ENCODE measurements at regions not wholly inside any gene's neighbourhood (a gene's known extent, or its start where the extent isn't known, plus 50 kb on each side); places are given as distances from the start of the nearest gene placed in this dataset.

GRCh38 chr4:59608466-59608865, 1591.7 kb upstream of the ADGRL3 start:
- Histone ChIP-seq H3K9me3 (ENCODE audit: insufficient read depth, low read depth, low read length) (no peaks in the 10 kb centered on the region), H3K27me3 (ENCODE audit: insufficient read depth, low read length) (no peaks in the 10 kb centered on the region), H3K27ac (ENCODE audit: low read depth, low read length) (no peak overlapping the region), H3K36me3 (ENCODE audit: insufficient read depth, low read length) (no peaks in the 10 kb centered on the region), H3K4me1 (ENCODE audit: insufficient read depth, low read length) (peaks cover 3% of the 10 kb centered on the region), H3K4me3 (ENCODE audit: insufficient read depth, low read depth, low read length) (no peak overlapping the region), H2AFZ (ENCODE audit: low read depth, low read length) (no peak overlapping the region), H3K9ac (ENCODE audit: low read length) (no peak overlapping the region), H3K79me2 (ENCODE audit: insufficient read depth, low read length) (no peaks in the 10 kb centered on the region), H4K20me1 (ENCODE audit: insufficient read depth, low read length) (no peaks in the 10 kb centered on the region), H3K4me2 (ENCODE audit: low read length) (no peak overlapping the region)
- FAIRE-seq (no peak), DNase-seq (ENCODE audit: low read depth) (peak; percentile 50)
- Mint-ChIP-seq H3K36me3 (ENCODE audit: low read depth, unreplicated experiment) (no peaks in the 10 kb centered on the region), H3K4me1 (ENCODE audit: low read depth, unreplicated experiment) (peaks cover 8% of the 10 kb centered on the region), H3K27ac (ENCODE audit: unreplicated experiment) (no peak overlapping the region), H3K27me3 (ENCODE audit: low read depth, unreplicated experiment) (no peaks in the 10 kb centered on the region), H3K4me3 (ENCODE audit: unreplicated experiment) (no peak overlapping the region), H3K9me3 (ENCODE audit: unreplicated experiment) (no peaks in the 10 kb centered on the region)
- TF ChIP-seq CTCF (IDR thresholded peaks at IDR 0.05; ENCODE audit: insufficient read depth, low read depth, low read length) (no peak), EZH2 (IDR thresholded peaks at IDR 0.05; ENCODE audit: insufficient read depth, low read length) (no peak)

- H3K27ac ChIP-seq (ENCODE audit: low read depth, low read length): no peak overlapping the region
- H3K4me2 ChIP-seq (ENCODE audit: low read length): no peak overlapping the region
- H3K9ac ChIP-seq (ENCODE audit: low read length): no peak overlapping the region
- H3K79me2 ChIP-seq (ENCODE audit: insufficient read depth, low read length): no peaks in the 10 kb centered on the region
- Mint-ChIP-seq H3K9me3 (ENCODE audit: unreplicated experiment) (no peaks in the 10 kb centered on the region), H3K4me3 (ENCODE audit: unreplicated experiment) (no peak overlapping the region), H3K36me3 (ENCODE audit: low read depth, unreplicated experiment) (no peaks in the 10 kb centered on the region), H3K27me3 (ENCODE audit: low read depth, unreplicated experiment) (no peaks in the 10 kb centered on the region), H3K27ac (ENCODE audit: unreplicated experiment) (peak overlapping the region; percentile 73), H3K4me1 (ENCODE audit: low read depth, unreplicated experiment) (peaks cover 8% of the 10 kb centered on the region)
- no peaks in the 10 kb centered on the region for H3K36me3 ChIP-seq (ENCODE audit: insufficient read depth, low read length)
- H3K27me3 ChIP-seq (ENCODE audit: insufficient read depth, low read length): no peaks in the 10 kb centered on the region
- no peak for TF ChIP-seq EZH2 (IDR thresholded peaks at IDR 0.05; ENCODE audit: insufficient read depth, low read length)
- TF ChIP-seq CTCF (IDR thresholded peaks at IDR 0.05; ENCODE audit: insufficient read depth, low read depth, low read length): no peak
- FAIRE-seq (no peak), DNase-seq (ENCODE audit: low read depth) (peak; percentile 72)
- no peak overlapping the region for H3K4me3 ChIP-seq (ENCODE audit: insufficient read depth, low read depth, low read length)
- peak overlapping the region; percentile 32 for H2AFZ ChIP-seq (ENCODE audit: low read depth, low read length)
- peaks cover 3% of the 10 kb centered on the region for H3K4me1 ChIP-seq (ENCODE audit: insufficient read depth, low read length)
- H4K20me1 ChIP-seq (ENCODE audit: insufficient read depth, low read length): no peaks in the 10 kb centered on the region
- no peaks in the 10 kb centered on the region for H3K9me3 ChIP-seq (ENCODE audit: insufficient read depth, low read depth, low read length)
Observed at GRCh38 chr4:59612235-59612634, 1587.9 kb upstream of the ADGRL3 start.

GRCh38 chr4:59615316-59615715, 1584.8 kb upstream of the ADGRL3 start:
- no peaks in the 10 kb centered on the region for H3K79me2 ChIP-seq (ENCODE audit: insufficient read depth, low read length)
- H3K36me3 Mint-ChIP-seq (ENCODE audit: low read depth, unreplicated experiment): no peaks in the 10 kb centered on the region
- H3K4me3 ChIP-seq (ENCODE audit: insufficient read depth, low read depth, low read length): no peak overlapping the region
- no peak overlapping the region for H3K27ac ChIP-seq (ENCODE audit: low read depth, low read length)
- H3K4me1 ChIP-seq (ENCODE audit: insufficient read depth, low read length): peaks cover 3% of the 10 kb centered on the region
- H3K4me3 Mint-ChIP-seq (ENCODE audit: unreplicated experiment): no peak overlapping the region
- H4K20me1 ChIP-seq (ENCODE audit: insufficient read depth, low read length): no peaks in the 10 kb centered on the region
- H3K36me3 ChIP-seq (ENCODE audit: insufficient read depth, low read length): no peaks in the 10 kb centered on the region
- no peaks in the 10 kb centered on the region for H3K27me3 Mint-ChIP-seq (ENCODE audit: low read depth, unreplicated experiment)
- no peak overlapping the region for H3K4me2 ChIP-seq (ENCODE audit: low read length)
- H3K9ac ChIP-seq (ENCODE audit: low read length): no peak overlapping the region
- no peaks in the 10 kb centered on the region for H3K9me3 Mint-ChIP-seq (ENCODE audit: unreplicated experiment)
- H2AFZ ChIP-seq (ENCODE audit: low read depth, low read length): no peak overlapping the region
- peaks cover 11% of the 10 kb centered on the region for H3K4me1 Mint-ChIP-seq (ENCODE audit: low read depth, unreplicated experiment)
- TF ChIP-seq EZH2 (IDR thresholded peaks at IDR 0.05; ENCODE audit: insufficient read depth, low read length) (no peak), CTCF (IDR thresholded peaks at IDR 0.05; ENCODE audit: insufficient read depth, low read depth, low read length) (no peak)
- DNase-seq (ENCODE audit: low read depth) (no peak), FAIRE-seq (no peak)
- H3K9me3 ChIP-seq (ENCODE audit: insufficient read depth, low read depth, low read length): no peaks in the 10 kb centered on the region
- no peak overlapping the region for H3K27ac Mint-ChIP-seq (ENCODE audit: unreplicated experiment)
- H3K27me3 ChIP-seq (ENCODE audit: insufficient read depth, low read length): no peaks in the 10 kb centered on the region

All from astrocyte (in vitro differentiated cells and primary cell).